ENCODE measurements at regions not wholly inside any gene's neighbourhood (a gene's known extent, or its start where the extent isn't known, plus 50 kb on each side); places are given as distances from the start of the nearest gene placed in this dataset.

GRCh38 chr6:85936916-85937315 is 294.2 kb upstream of the SYNCRIP start:
- Histone ChIP-seq H3K4me1 (no peaks in the 10 kb centered on the region), H3K9me3 (no peaks in the 10 kb centered on the region), H3K27ac (no peak overlapping the region), H3K27me3 (ENCODE audit: insufficient read depth in 3 of 3, low read length in 2 of 3) (no peaks in the 10 kb centered on the region), H3K4me3 (no peak overlapping the region), H3K36me3 (ENCODE audit: insufficient read depth in 1 of 2, low read depth in 1 of 2) (no peaks in the 10 kb centered on the region)
- no peak for DNase-seq
- intact Hi-C loops (cut with DNase I), result no loop called here
- 95 to 100% (median 97%) methylated on average over 1 of the region's 1 CpG for WGBS, 3 donors
- TF ChIP-seq CTCF (IDR thresholded peaks at IDR 0.05), result no peak
- ATAC-seq, result no peak

- no peak overlapping the region for H3K27ac ChIP-seq
- H3K4me3 ChIP-seq, result no peak overlapping the region
- peak; percentile 53 for TF ChIP-seq CTCF (IDR thresholded peaks at IDR 0.05)
- peak in 2 of 4 donors; percentile 47 to 65 for ATAC-seq
- 0% methylated on average over 2 of the region's 2 CpGs for WGBS, 3 donors
- no peak for DNase-seq
- no peaks in the 10 kb centered on the region for H3K27me3 ChIP-seq (ENCODE audit: insufficient read depth in 3 of 3, low read length in 2 of 3)
- H3K4me1 ChIP-seq, result no peaks in the 10 kb centered on the region
- H3K36me3 ChIP-seq (ENCODE audit: insufficient read depth in 1 of 2, low read depth in 1 of 2), result no peaks in the 10 kb centered on the region
- no peaks in the 10 kb centered on the region for H3K9me3 ChIP-seq
- intact Hi-C loops (cut with DNase I), result loop anchor here in 1 of 2 donors (5.0 to 10.0 kb wide), 2 partner anchors 249 to 932 kb away; no protein-coding TSS in a partner anchor
Observed at GRCh38 chr6:85923013-85923430, 280.3 kb upstream of the SYNCRIP start.

- intact Hi-C loops (cut with DNase I), result loop anchor here in 1 of 2 donors (5.0 to 10.0 kb wide), 2 partner anchors 252 to 934 kb away; no protein-coding TSS in a partner anchor
- no peak overlapping the region for H3K4me3 ChIP-seq
- H3K36me3 ChIP-seq (ENCODE audit: insufficient read depth in 1 of 2, low read depth in 1 of 2), result no peaks in the 10 kb centered on the region
- no peak for TF ChIP-seq CTCF (IDR thresholded peaks at IDR 0.05)
- no peak overlapping the region for H3K27ac ChIP-seq
- H3K9me3 ChIP-seq, result no peaks in the 10 kb centered on the region
- no peaks in the 10 kb centered on the region for H3K27me3 ChIP-seq (ENCODE audit: insufficient read depth in 3 of 3, low read length in 2 of 3)
- ATAC-seq, result no peak
- 32 to 58% (median 32%) methylated on average over 1 of the region's 1 CpG for WGBS, 3 donors
- no peaks in the 10 kb centered on the region for H3K4me1 ChIP-seq
- DNase-seq, result no peak
Observed at GRCh38 chr6:85920782-85921181, 278.1 kb upstream of the SYNCRIP start.

- no peak for ATAC-seq
Observed at GRCh38 chr6:85917522-85917921, 274.8 kb upstream of the SYNCRIP start.

More at GRCh38 chr6:85917522-85917921, 274.8 kb upstream of the SYNCRIP start:
- Histone ChIP-seq H3K27ac (no peak overlapping the region), H3K27me3 (ENCODE audit: insufficient read depth in 3 of 3, low read length in 2 of 3) (no peaks in the 10 kb centered on the region), H3K36me3 (ENCODE audit: insufficient read depth in 1 of 2, low read depth in 1 of 2) (no peaks in the 10 kb centered on the region), H3K4me1 (no peaks in the 10 kb centered on the region), H3K9me3 (no peaks in the 10 kb centered on the region), H3K4me3 (no peak overlapping the region)
- intact Hi-C loops (cut with DNase I), result no loop called here
- 89 to 95% (median 93%) methylated on average over 1 of the region's 1 CpG for WGBS, 3 donors
- TF ChIP-seq CTCF (IDR thresholded peaks at IDR 0.05), result no peak
- DNase-seq, result no peak

Measured in psoas muscle (tissue), 7 donors.